NCI-H2081 (cell line): ENCODE measurements at regions not wholly inside any gene's neighbourhood (a gene's known extent, or its start where the extent isn't known, plus 50 kb on each side); places are given as distances from the start of the nearest gene placed in this dataset.
A peak's percentile ranks its signal among the peaks of the same experiment; 100 is the strongest.
"Not testable (repeated sequence)": the region's sequence is repeated elsewhere in the genome, so short reads cannot be mapped to it uniquely, and the experiment has no call there.

Source experiments
- DNase-seq, 2 experiments: peaks; one replicate each; lab custom pipeline; 2025; lab: John Stamatoyannopoulos, UW

DNA sequence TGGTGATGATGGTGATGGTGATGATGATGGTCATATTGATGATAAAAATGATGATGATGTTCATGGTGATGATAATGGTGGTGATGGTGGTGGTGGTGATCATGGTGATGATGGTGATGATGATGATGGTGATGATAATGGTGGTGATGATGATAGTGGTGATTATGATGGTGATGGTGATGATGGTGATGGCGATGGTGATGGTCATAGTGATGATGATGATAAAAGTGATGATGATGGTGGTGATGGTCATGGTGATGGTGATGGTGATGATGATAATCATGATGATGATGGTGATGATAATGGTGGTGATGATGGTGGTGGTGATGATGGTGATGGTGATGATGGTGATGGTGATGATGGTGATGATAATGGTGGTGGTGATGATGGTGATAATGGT is 478.7 kb downstream of the TYW1 start:
- no peak for DNase-seq

DNA sequence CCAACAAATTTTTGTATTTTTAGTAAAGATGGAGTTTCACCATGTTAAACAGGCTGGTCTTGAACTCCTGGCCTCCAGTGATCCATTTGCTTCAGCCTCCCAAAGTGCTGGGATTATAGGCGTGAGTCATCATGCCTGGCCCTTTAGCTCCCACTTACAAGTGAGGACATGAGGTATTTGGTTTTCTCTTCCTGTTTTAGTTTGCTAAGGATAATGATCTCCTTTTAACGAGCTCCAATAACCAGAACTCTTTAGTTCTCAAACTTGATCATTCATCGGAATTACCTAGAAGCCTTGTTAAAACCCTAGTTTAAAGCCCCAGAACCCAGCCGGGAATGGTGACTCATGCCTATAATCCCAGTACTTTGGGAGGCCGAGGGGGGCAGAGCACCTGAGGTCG is 481.4 kb downstream of the TYW1 start:
- no peak for DNase-seq

DNA sequence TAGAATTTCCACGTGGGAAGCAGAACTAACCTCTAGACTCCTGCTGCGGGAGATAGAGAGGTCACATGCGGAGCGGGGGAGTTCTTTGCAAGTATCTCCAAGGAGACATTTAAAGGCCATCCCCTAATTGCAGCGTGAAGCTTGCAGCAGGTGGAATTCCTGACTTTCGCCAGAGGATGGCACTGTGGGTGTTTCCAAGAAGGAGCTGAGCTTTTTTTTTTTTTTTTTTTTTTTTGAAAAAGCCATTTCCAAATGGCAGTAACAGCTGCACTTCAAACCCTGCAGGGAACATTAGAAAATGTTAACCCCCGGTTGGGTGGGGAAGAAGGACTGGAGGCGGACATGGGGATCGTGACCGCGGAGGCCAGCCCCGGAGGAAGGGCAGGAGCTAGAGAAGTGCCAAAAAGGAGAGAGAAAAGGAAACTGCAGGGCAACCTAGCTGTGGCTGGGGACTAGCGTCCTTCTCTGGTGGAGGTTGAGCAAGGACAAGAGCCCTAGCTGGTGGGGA is 487.7 kb downstream of the TYW1 start:
- DNase-seq: peak; percentile 84 to 85

DNA sequence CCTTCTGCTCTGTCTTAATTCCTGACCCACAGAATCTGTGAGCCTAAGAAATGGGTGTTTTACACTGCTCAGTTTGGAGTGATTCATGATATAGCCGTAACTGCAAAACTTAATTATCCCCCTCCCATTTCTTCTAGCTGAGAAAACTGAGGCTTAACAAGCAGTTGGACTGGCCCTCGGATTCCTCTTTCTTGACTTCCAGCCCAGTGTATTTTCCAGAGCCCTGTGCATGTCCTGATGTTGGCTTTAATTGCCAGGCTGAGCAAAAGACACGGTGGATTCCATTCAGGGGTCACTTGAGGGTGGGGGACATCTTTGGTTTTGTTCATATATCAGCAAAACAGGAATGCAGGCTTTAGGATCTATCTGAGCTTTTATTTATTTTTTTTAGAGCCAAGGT is 489.8 kb downstream of the TYW1 start:
- DNase-seq: no peak

DNA sequence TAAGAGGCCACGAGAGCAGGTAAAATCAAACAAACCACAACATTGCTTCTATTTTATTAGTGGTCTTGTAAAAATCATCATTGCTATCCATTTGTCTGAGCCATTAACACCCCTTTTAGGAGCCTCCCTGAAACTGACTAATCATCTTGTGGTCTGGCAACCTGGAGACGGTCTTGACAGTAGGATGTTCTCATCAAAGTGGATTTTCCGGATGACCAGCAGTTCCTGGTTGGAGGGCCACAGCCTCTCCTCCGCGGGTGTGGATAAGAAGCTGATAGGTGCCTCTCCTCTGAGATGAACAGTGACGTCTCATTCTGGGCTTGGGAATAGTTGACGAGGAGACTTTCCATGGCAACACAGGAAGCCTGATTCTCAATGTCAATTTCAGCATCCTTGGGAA is 490.7 kb downstream of the TYW1 start:
- no peak for DNase-seq

DNA sequence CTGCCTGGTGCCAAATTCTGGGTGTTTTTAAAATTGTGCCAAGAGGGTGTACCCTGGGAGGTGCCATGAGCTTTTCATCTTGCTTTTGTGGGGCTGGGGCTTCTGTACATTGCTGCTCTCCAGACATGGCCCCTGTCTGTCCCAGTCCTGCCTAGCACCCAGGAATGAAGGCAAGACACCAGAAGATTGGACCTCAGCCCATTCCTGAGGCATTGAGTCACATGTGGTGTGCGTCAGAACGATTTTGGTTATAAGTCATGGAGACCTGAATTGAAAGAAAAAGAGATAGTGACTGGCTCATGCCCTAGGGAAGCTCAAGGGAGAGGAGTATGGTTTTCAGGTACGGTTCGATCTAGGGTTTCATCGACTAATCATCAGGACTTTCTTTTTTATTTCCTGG is 493.2 kb downstream of the TYW1 start:
- no peak for DNase-seq

DNA sequence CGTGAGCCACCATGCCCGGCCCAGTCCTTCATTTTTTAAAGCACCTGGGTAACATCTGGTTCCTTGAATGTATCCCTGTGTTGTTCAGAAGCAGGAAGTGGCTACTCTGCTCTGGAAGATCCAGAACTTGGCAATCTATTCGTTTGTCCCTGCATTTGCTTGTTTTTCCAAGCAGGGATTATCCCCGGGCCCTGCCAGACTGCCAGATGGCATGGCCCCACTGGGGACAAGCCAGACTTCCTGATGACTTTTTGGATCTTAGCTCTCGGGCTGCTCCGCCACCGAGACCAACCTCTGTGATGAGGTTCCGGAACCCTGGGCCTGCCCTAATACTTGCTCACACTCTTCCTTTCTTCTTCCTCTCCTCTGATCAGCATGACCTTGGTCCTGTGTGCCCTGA is 496.7 kb downstream of the TYW1 start:
- no peak for DNase-seq

DNA sequence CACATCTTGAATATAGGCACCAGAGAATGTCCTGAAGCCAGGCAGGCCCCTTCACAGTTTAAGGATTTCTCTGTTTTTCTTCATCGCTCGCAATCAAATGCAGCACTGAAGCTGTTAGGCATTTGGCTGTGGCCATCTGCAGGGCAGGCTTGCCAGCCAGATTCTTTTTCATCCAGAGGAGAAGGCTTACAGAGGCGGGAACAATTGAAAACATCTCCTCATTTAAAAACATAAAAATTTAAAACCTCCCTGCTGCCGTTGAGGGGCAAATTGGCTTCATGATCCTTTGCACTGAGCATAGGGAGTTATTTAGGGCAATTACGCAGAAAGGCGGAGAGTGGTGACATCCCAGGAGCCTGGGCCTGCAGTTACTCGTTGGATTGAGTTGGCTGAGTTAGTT is 500.0 kb downstream of the TYW1 start:
- DNase-seq: no peak

DNA sequence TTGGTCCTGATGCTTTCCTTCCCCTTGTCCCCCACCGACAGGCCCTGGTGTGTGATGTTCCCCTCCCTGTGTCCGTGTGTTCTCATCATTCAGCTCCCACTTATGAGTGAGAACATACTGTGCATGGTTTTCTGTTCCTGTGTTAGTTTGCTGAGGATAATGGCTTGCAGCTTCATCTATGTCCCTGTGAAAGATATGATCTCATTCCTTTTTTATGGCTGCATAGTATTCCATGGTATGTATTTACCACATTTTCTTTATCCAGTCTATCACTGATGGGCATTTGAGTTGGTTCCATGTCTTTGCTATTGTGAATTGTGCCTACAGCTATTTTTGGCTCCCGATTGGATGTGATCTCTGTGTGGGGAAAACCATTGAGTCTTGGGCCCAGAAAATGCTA is 501.3 kb downstream of the TYW1 start:
- not testable (repeated sequence) for DNase-seq

DNA sequence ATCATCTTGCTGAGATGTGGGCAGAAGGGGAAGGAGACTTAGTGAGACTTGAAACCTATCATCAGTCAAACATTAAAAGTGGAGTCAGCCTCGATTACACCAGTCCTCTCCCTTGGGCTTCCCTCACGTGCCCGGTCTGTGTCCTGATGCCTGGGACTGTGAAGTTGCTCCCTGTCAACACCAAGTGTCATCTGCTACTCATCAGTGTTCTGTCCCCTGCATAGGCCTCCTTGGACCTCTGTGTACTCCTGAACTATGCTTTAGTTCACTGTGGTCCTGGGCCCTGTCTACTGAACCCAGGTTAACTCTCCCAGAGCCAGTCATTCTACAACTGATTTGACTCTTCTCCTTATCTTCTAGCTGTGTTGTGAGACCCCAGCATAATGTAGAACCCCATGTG is 506.3 kb downstream of the TYW1 start:
- DNase-seq: no peak

DNA sequence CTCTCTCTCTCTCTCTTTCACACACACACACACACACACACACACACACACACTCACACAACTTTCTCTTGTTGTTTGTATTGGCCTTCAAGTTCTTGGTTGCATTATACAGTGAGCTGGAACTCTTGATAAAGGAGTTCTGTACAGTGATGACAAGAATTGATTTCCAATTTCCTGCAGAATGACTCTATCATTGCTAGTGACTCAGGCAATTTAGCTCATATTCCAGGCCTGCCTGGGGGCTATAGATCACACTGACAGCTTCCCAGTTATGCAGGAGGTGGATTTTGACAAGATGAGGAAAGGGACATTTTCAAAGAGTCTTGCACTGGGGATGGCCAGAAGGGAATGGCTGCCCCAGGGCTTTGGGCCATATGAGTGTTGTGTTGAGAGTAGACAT is 508.8 kb downstream of the TYW1 start:
- no peak for DNase-seq

DNA sequence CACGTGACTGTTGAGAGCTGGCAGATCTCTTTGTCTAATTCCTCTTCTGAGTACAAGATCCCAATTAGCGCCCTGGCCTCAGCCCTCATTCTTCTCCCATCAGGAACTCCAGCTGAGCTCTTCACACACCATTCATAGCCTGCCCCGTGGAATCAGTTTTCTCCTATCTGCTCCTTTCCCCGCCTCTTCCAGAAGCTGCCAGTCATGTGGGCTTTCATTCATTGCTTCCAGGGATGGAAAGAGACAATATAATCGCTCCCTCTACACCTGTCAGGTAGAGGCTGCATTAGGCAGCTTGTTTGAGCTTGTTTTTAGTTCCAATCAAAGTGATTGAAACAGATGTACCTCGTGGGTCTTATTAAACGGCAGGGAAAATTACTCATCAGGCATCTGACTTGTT is 515.8 kb downstream of the TYW1 start:
- peak; percentile 4 to 66 for DNase-seq

DNA sequence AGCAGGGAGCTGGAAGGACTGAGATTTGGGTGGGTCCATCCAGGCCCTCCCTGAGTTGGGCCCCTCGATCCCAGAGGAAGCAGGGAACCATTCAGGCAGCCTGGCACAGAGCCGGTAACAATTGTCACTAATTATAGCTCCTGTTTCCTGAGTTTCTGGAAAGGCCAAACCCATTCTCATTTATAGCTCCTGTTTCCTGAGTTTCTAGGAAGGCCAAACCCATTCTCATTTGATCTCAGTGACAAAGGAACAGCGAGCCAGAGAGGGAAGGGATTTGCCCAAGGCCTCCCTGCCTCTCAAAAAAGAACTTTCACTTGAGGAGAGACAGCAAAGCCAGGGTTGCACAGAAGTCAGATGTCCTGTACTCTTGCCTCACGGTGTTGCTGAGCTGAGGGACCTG is 521.9 kb downstream of the TYW1 start:
- peak; percentile 83 to 93 for DNase-seq

DNA sequence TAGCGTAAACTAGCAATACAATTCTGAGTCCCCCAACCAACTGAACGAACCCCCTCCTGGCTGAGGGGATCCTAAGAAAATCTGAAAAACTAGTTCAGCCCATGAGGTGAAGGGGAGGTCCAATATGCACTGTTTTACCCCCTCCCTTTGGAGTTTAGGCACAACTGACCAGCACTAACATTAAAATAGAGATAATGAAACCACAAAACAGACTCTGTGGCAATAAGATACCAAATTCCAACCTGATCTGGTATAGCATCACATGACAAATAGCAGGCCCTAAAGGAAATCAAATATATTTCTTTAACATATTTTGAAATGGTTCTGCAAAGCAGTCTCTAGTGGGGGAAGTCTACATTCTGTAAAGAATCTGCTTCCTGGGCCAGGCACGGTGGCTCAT is 522.5 kb downstream of the TYW1 start:
- DNase-seq: no peak

DNA sequence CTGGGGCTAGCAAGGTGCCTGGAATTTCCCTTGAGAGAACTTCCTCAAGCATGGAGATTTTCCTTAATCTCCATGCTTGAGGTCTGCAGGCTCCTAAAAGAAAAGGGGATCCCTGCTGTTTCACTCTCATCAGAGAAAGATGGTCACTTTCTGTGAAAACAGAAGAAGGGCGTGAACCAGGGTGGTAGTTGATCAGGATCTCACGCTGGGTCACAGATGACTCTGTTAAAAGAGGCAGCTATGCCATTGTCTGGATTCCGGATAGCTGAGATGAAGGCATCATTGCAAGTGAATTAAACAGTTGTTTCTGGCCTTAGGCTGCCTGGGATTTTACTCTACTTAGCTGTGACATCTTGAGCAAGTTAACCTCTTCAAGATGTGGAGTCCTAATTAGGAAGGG is 525.9 kb downstream of the TYW1 start:
- DNase-seq: peak in 1 of 2 experiments; percentile 9

DNA sequence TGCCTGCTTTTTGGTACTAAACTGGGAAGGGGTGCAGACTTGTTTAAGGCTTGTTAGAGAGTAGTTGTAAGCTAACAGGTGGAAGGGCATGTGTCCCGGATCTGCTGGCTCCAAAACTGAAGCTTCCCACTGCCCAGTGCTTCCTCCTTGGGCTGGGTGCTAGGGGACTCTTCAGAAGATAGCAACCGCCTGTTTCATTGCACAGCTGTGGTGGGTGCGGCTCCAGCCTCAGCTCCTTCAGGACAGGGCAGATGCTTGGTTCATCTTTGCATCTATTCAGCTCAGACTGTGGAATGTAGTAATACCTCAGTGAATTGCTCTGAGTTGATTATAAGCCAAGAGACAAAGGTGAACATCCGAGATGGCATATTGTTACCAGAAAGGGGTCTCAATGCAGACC is 527.1 kb downstream of the TYW1 start:
- no peak for DNase-seq

DNA sequence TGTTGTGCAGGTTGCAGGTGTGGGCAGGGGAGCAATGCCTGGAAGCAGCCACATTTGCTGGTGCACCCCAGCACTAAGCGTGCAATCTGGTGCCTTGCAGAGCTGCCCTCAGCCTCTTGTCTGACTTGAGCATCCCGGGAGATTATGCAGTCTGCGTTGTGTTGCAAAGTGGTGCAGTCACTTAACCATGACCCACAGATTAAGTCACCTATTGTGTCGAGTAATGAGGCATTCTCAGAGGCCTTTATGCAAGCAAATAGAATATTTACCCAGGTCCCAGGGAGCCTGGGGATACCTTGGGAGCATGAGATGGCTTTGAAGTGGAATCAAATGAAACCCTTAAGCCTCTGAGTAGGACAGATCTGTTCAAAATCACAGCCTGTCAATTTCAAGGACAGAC is 529.0 kb downstream of the TYW1 start:
- peak; percentile 68 to 84 for DNase-seq

DNA sequence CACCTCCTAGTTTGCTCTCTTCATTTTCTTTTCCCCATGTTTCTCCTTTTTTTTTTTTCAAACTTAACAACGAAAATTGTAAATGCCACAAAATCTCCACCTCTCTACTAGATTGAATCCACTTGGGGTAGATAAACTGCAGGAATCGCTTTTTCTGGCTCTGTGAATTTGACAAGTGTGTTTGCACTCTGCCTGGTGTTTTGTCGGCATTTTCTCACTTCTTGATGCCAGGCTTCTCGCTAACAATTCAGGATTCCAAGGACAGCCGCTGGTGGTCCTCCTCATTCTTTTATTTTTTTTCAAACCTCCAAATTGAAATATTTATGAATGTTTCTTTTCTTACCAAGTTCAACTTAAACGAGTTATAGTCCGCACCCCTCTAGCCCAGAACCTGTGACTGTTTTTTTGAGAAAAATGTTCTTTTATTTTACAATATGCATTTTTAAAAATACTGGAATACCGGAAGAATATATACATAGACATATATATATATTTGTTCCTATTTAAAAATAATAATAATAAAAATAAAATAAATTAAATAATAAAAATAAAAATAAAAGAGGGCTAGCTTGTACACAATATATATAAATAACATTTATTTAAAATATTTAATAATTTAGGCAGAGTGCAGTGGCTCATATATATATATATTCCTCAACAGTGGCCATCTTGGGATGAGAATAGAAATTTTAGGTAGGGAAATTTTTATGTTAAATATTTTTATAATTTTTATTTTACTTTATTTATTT is 538.8 kb downstream of the TYW1 start:
- DNase-seq: no peak

DNA sequence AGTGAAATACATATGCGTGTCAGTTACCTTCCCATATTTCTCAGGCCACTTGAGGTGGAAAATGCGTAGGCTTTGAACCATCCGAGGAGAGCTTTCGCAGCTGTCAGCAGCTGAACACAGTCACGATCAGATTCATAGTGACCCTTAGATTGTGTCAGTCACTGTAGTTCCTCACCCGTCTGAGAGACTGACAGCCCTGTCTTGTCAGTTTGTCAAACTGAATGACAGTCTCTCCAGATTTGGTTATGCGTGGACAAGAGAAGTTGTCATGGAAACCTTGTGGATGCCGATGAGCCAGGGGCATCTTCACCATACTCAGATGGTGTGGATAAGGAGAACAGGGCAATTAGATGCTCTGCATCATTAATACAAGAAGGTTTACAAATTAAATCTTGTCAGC is 546.3 kb downstream of the TYW1 start:
- no peak for DNase-seq

DNA sequence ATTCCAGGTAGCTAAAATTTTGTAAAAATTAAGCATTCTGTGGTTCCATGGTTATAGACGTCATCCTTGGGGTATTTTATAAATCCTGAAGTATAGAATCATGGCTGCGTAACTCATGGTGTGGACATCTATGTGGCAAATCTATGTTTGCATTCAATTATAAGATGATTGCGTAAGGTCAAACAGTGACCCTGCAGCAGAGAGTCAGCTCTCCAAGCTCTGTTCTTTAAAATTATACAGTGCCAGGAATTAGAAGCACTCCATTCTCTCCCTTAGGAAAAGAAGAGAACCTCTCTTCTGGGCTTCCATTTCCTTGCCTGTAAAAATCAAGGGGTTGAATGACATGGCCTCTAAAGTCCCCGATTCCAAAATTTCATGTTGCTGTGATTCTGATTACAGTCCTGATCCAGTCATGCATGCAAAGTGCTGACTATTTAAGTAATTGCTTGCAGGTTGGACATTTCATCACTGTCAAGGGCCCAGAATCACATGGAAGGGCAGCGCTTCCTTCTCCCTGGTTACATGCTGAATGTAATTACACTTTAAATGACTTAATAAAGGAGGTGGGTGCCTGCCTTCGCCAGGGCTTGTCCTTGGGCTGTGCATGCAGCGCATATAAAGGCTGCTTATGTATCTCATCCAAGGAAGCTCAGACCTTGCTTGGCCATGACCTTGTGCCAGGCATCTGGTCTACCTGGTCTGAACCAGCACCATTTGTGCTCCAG is 550.7 kb downstream of the TYW1 start:
- peak; percentile 2 to 59 for DNase-seq

DNA sequence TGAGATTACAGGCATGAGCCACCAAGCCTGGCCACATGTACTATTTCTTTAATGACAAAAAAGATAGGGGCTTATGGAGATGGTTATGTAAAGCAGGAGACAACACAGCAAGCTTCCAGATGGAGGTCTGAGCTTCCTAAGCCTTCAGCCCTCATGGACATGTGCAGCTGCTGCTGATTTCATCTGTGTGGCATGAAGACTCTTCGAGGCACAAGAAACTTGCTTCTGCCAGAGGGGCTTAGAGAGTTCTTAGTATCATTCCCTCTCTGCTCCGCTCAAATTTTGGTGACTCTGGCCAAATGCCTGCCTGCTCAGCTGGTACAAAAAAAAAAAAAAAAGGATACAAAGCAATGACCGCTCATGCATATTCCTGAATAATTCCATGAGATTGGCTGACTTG is 552.5 kb downstream of the TYW1 start:
- DNase-seq: no peak

DNA sequence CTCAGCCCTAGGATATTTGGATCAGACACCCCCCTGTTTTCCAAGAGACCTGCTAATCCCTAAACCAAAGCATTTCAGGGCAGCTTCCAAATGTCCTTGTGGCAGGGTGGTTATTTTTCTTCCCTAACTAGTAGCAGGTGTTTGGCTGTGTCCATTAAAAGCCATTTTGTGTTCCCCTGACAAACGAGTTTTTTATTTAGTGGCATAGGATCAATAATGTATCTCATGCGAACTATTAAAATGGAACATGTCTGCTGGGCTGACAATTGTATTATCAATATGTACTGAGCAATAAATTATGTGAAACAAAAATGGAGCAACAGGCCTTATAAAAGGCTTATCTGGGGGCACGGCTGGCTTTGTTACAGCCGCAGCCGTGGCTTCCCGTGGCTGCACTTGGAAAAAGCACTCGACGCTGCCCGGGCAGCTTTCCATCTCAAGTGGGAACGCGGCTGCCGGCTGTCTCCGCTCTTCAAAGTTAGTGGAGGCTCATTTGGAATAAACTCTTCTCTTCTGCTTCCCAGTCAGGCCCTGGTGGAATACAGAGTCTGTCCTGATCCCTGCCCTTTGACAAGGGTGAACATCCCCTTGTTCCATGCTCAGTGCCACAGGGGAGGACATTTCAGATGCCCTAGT is 554.3 kb downstream of the TYW1 start:
- DNase-seq: peak; percentile 6 to 66

DNA sequence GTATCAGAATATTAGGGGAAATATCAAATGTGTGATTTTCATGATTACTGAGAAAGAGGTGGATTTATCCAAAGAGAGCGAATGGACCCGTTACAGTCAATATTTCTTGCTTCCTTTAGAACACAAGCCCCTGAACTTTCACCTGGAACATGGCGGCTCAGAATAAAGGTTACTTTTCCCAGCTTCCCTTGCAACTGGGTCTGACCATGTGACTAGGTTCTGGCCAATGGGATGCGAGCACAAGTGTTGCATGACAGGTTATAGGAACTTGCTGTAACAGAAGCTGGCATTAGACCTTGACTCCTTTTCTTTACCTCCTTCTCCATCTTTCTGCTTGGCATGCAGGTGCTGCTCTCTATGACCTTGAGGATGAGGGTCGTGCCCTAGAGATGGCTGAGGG is 556.1 kb downstream of the TYW1 start:
- DNase-seq: no peak
